GM21717 (cell line): ENCODE measurements at regions not wholly inside any gene's neighbourhood (a gene's known extent, or its start where the extent isn't known, plus 50 kb on each side); places are given as distances from the start of the nearest gene placed in this dataset.

Source experiments
- ATAC-seq: cut with Tn5 transposase; IDR thresholded peaks from one replicate; pipeline ENCODE4 v1.9.1; 2021; ENCODE audit warnings: mild to moderate bottlenecking, moderate library complexity; ENCODE audit not compliant: unreplicated experiment

DNA sequence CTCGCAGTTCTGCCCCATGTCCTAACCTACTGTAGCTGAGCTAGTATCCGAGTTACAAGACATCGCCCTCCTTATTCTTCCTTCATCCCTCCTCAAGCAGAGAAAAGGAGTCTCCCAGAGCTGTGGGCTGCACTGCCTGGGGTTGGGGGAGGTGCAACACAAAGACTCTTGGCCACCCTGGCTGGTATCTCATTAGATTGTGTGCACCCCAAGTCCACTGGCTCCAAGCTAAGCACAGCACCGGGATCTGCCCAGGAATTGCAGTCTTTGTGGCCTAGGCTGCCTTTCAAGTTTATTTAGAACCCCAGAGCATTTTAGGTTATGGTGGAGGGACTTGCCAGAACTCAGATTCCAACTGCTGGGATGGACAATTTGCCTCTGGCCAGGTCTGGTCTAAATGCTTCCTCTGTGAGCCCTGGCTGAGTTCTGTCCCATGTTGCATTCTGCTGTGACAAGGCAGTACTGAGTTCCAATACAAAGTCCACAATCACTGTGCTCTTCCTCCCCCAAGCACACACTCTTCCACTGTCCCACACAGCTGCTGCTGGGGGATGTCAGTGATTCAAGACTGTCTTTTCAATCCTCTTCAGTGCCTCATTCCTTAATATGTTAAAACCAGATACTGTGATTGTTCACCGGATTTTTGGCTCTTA, 169.6 kb upstream of the CLEC14A start:
- ATAC-seq: no peak

DNA sequence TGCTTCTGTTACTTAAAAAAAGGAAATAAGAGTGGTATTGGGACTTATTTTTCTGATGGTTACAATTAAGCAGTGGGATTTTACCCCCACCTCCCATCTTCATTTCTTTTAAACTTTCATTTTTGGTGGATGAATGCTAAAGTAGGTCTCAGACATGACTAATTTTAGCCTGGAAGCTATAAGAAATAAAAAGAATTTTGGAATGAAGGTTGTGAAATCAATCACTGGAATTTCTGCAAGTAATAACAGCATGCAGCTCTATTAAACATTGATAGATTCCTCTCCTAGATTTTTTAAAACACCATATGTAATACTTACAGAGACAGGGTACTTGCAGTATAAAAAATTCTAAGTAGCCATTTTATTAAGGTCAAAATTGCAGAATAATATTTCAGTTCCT, 164.2 kb upstream of the CLEC14A start:
- ATAC-seq: no peak

DNA sequence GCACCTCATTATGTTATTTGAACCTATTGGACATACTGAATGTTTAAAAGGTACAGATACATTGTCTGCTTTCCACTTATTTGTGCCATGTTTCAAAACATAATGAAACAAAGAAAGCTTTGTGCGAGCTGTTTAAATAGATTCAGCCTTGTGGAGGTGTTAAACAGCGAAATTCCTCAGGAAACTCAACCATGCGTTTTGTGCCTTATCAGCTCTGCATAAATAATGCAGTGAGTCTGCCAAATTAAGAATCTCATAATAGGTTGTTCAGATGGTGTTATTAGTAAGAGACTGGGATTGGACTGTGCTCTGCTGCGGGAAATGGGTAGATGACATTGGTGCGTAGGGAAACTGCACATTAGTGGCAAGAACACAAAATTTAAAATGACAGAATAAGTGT, 163.7 kb upstream of the CLEC14A start:
- no peak for ATAC-seq

DNA sequence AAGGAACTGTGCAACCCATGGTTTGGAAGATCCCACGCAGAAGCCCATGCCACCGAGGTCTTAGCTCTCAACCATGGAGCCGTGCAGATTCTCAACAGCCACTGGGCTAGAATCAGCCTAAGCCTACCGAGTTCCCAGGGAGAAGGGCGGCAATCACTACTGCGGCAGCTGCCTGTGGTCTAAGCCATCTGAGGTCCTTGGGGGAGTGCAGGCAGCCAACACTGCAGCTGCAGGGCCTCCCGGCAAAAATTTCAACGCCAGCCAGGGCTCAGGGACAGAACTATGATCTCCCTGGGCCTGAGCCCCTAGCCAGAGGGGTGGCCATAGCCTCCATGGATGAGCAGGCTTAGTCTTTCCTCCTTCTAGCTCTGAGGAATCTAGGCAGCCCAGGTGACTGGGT, 156.8 kb upstream of the CLEC14A start:
- ATAC-seq: no peak

DNA sequence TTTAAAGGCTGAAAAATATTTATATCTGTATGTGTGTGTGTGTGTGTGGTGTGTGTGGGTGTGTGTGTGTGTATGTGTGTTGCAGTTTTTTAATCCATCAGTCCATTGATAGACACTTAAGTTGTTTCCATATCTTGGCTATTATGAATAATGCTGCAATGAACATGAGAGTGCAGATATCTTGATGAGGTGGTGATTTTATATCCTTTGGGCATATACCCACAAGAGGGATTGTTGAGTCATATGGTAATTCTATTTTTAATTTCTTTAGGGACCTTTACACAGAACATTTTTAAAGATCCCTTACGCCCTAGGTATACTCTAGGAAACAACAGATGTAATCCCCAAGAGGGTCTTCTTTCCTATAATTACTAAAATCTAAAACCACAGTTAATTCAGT, 154.5 kb upstream of the CLEC14A start:
- ATAC-seq: no peak

DNA sequence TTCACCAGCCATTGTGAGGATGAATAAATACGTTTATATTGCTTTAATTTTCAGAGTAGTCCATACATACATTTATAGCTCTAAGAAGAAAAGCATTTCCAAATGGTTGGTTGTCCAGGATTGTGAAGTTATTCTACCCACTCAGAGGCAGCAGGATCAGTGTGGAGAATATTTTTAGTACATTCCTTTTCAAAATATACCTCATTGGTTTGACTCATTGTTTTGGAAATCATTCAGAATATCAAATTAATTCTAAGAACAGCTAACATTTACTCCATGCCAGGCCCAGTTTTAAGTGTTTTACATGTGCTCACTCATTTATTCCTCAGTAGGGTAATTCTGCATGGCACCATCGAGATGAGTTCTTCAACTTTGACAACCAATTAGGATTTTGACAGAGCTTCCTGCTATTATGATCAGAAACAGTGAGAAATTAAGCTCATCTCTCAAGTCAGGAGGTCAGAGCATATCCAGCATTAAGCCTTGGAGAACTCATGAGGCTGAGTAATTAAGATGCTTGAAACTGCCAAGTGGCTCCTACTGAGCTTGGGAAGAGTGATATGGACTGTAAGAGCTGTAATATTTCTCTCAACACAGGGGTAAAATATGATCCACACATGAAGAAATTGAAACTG, 153.3 kb upstream of the CLEC14A start:
- ATAC-seq: no peak

DNA sequence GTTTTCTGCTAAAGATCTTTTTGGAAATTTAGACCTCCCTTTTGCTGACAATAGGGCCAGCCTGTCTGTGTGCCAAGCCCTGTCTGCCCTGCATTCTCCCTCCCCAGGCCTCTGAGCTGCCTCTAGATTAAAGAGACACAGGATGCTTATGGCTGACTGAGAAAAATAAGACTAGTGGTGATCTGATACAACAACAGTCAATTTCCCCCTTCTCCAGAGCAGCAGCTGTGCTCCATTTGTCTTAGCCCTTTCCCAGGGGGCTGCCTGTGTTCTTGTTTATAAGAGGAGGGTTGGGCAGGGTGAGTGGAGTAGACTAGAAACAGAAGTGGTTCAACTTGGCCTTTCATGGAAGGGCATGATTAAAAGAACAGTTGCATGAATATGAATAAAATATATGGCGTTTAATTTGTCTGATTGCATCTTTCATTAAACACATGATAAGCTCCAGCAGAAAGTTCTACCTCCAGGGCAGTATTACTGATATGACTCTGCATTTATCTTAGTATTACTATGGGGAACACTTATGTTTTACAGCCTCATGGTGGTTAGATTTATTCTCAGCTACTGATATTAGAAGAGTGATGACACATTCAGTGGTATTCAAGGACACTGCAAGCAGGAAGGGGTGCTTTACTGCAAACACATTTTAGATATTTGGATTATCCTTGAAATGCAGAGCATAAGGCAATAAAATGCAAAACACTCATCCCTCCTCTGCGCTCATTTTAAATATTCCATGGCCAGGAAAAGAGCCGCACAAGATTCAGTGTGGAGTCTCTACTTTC, 150.2 kb upstream of the CLEC14A start:
- no peak for ATAC-seq

DNA sequence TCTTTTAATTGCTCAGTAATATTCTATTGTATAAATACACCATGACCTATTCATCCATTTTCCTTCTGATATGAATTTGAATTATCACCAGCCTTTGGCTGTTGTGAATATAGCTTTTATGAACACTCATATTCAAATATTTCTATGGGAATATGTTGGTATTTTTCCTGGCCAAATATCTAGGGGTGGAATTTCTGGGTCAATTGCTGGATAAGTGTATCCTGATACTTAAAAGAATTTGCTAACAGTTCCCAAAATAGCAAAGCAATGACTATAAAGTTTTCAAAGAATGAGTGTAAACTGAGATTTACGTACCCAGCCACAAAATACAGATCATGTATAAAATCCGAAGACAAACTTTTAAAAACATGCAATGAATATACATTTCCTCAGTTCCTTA, 148.7 kb upstream of the CLEC14A start:
- no peak for ATAC-seq

DNA sequence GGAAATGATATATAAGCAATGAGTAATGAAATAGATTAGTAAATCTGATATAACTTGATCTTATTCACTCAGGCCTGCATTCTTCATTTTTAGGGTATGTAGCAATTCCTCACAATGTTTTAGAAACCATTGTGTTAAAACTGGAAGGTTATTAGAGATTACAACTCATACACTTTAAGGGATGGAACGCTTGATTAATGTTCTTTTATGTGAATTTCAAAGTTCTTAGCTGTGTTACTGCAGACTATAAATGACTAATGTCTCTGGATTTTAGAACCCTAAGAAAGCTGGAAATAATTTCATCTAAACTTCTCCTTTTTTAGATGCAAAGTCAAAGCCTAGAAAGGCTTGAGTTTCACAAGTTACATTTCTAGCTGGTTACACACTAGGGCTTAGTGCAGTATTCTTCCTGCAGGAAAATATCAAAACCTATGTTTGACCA, 148.2 kb upstream of the CLEC14A start:
- ATAC-seq: no peak

DNA sequence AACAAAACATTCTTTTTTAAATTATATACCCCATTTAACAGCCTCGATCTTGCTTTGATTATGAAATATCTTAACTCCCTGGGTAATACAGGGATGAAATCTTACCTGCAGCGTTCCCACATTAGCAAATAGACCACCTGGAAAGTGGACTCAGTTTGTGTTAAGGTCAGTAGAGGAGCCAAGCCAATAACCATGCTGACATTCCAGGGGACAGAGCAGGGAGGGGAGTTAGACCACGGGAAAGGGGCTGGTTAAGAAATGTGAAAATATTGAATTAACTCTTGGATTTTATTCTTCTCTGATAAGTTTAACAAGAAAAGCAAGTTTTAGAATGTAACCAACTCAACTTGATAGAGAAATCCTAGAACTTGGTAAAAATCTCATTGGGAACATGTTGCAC, 144.9 kb upstream of the CLEC14A start:
- ATAC-seq: no peak

DNA sequence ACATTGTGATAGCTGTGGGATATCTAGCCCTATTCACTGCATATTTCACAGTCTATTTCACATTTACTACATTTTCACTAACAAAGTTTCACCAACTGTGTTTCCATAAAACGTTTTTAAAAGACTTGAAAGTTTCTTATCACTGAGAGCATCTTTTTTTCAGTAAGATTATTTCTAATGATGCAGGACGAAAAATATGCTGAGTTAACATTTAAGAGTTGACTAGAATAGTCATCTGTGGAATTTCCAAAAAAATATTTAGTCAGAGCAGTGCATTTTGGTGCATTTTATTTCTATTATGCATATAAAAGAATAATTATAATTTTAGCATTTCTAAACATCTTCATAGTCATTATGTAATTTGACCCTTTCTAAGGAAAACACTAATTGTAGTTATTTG, 143.8 kb upstream of the CLEC14A start:
- ATAC-seq: no peak

DNA sequence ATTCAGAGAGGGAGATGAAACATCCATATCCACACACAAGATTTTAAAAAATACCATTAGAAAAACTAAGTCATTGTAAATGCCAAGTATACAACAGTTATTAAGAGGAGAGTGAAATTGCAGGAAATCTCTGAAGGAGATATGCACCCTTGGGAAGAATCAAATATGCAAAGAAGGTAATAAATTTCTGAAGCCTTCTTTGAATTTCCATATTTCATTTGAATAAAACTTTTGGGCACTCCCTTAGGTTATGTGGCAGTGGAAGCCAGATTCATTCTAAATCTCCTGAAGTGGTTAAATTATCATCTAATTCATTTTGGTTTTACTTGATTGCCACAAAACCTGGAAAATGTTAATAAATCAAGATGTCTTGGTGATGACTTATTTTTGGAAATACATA, 138.9 kb upstream of the CLEC14A start:
- ATAC-seq: no peak

DNA sequence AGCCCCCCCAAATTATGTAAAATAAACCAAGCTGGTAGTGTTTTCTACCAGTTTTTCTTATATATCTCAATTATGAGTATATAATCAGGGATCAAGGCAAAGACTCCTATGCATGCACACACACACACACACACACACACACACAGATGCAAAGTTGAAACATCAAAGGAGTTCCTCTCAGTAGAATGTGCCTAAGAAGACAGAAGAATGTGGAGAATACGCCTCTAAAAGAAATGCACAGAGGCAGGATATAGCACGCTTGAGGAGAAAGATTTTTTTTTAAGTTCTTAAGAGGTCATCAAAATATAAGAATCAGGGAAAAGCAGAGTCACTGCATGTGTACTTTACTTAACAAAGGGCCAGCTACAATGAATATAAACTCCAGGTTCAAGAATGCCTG, 138.2 kb upstream of the CLEC14A start:
- ATAC-seq: no peak

DNA sequence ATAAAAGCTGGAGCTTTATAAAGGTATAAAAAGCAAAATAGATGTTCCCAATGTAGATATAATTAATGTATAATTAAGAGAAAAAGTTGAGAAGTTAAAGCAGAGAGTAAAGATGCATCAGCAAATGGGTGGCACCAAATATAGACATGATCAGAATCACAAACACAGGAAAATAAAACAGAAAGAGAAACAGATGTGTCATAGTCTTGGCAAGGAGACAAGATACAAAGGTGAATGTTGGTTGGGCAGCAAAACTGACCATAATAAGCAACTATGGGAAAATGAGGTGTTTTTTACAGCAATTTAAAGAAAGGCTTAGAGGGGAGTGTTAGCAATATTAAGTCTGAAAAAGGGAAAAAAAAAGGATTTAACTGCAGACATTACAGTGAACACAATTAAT, 135.4 kb upstream of the CLEC14A start:
- no peak for ATAC-seq

DNA sequence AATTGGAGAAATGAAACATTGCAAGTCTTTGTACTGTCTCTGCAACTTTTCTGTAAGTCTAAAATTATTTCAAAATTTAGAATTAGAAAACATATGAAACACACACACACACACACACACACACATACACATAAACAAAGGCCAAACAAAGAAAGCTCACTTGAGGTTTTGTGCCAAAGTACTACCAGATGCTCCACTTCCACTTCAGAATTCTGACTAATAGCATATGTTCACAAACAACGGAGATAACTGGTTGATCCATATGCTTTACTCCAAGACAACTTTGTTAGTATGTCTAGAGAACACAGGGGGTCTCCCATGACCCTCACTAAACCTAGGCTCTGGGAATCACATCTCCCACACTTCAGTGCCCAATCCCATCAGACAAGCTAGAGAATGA, 133.8 kb upstream of the CLEC14A start:
- no peak for ATAC-seq

DNA sequence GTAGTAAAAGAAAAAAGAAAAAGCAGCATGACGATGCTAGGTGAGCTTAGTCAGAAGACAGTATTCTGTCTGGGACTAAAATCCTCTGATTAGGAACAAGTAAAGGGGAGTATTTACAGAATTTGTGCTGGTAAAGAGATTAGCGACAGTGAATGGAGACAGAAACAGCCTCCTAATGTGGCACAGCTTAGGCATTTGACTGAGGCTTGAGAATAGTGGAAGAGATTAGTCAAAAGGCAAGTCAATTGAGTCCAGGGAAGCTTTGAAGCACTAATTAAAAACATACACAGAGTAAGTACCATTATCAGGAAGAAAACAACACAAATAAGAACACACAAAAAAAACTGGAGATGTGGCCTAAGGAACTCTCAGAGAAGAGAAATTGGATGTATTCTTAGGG, 131.9 kb upstream of the CLEC14A start:
- ATAC-seq: no peak

DNA sequence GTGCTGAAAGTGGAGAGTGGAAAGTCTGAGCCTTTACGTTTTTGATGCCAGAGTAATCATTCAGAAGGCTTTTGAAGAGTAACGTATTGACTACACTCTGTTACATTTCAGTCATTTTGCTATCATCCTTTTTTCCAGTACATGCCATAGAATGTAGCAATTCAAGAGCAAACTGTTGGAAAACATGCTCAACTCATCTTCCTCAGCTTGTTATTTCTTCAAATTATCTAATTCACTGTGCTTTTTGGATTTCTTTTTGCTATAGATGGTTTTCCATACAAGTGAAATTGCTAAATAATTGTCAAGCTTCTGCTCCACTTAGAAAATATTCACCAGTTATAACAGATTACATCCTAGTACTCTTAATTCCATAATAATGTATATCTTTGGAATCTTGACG, 129.9 kb upstream of the CLEC14A start:
- ATAC-seq: no peak

DNA sequence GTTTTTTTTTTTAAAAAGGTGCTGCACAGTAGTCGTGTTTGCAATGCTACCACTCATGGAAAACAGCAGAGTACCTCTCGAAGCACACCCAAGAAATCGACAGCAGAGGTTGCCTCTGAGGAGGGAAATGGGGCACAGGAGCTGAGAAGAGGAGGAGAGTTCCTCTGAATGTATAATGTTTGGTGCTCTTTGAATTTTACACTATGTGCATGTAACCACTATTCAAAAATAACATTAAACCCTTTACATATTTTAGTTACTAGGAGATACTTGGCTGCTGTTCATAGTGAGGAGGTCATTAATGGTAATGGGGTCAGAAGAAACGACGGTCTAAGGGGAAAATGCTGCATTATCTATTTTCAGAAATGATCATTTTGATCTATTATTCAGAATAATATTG, 129.4 kb upstream of the CLEC14A start:
- no peak for ATAC-seq

DNA sequence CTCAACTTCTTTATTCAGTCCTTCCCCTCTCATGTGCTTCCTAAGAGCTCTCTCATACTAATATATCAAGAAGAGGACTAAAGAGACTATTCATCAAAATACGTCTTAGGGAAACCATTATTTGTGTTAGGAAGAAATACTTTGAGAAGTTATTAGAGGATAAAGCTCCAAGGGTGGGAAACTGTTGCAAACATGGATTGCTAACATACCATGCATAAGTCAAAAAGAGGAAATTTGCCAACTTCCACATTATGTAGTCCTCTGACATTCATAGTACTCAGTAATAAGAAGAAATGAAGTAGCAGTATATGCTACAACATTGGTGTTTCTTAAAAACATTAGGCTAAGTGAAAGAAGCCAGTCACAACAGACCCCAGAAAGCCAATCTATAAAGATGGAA, 128.8 kb upstream of the CLEC14A start:
- no peak for ATAC-seq

DNA sequence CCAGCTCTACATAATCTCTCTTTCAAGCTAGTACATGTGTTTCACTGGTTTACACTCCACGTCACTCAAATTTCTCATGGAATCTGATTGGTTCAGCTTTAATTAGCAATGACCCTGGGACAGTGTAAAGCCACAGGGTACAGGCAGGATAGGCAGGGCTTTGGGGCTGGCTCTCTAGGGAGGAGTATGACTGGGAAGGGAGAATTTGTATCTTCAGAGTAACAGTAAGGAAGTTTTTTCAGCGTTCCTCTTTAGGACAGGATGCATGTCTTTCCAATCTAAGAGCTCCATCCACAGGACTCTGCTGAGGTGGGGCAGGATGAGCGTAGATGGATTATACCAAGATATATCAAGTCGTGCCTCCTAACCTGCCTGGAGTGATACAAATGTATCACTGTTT, 112.0 kb upstream of the CLEC14A start:
- no peak for ATAC-seq

DNA sequence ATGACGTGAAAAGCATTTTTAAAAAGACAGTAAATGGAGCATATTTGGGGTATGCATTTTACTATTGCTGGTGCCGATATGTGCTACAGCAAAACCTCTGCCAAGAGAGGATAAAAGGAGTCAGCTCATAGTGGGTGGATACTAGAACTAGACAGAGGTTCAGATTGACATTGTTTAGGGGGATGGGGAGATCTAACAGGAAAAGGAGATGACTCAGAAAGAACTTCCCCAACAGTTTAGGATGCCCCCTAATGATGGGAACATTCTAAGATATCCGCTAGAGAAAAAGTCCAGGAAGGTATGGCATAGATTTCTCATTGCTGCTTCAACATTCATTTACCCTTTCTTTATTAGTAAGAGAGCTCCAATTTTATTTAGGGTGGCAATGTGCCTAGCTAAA, 110.5 kb upstream of the CLEC14A start:
- no peak for ATAC-seq

DNA sequence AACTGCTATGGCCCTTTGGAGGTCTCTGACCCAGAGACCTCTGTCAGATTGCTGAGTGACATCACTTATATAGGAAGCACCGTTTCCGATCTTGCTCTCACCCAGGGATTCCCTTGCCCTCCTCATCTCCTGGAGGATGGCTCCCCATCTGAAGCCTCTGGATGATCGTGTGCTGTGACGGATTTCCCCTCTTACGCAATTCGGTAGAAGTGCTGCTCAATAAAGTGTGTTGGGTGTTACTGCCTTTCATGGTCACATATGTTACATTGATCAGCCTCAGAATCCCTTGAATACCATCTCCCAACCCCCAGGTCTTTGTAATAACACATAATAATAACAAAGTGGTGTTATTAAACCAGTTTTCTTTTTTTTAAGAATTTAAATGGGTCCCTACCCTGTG, 107.3 kb upstream of the CLEC14A start:
- ATAC-seq: no peak
